Fibroblast of the aortic adventitia (primary cell): ENCODE measurements at regions not wholly inside any gene's neighbourhood (a gene's known extent, or its start where the extent isn't known, plus 50 kb on each side); places are given as distances from the start of the nearest gene placed in this dataset.

Experiments
- DNase-seq: peaks from one replicate; pipeline ENCODE4 v3.0.0-alpha.2; 2010; ENCODE audit warnings: low read depth
- H3K4me3 ChIP-seq: 2 replicates; pipeline ENCODE4 v1.5.1; 2011; ENCODE audit warnings: low read depth, mild to moderate bottlenecking, control low read depth, low read length, moderate library complexity
- CTCF ChIP-seq: IDR thresholded peaks from 2 replicates; pipeline ENCODE4 v1.5.1; 2011; ENCODE audit warnings: mild to moderate bottlenecking, low read length, control low read depth, inconsistent platforms; ENCODE audit not compliant: insufficient read depth

DNA sequence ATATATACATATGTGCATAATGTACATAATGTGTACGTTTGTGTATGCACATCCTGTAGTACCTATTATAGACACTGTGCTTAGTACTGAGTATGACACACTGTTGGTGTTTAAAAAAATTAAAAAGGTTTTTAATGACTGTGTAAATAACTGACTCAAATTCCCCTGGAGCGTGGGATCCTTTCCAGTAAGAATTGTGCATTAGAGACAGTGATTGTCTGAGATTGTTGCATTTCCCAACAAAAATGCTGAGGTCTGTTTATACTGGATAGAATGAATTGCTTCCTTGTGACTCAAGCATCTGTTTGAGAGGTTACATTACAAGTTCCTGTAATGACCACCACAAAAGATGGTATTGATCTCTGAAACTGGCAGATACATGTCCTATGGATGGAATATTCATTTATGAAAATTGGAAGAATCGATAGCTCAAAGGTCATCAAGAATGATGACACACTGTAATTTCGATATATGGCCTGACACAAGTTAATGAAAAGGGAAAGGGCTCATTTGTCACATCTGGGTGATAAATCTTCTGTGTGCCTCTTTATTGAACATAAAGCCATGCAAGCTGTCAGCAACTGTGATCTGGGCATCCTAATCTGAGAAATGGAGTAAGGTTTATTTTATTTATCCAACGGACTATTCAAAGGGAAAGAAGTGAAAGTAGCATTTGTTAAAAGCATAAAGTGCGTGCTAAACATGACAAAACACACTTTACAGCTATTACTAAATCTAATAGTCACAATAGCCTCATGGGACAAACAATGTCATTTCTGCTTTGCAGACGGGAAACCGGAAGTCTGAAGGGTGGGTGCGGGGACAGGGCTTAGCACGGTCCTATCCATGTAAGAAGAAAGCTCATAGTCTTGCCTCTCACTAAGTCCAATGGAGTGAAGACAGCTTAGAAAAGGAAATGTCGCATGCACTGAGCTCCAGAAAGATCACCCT is 228.8 kb downstream of the CDH11 start:
- peak; percentile 64 for DNase-seq
- H3K4me3 ChIP-seq, result no peak overlapping the region
- TF ChIP-seq CTCF, result no peak

DNA sequence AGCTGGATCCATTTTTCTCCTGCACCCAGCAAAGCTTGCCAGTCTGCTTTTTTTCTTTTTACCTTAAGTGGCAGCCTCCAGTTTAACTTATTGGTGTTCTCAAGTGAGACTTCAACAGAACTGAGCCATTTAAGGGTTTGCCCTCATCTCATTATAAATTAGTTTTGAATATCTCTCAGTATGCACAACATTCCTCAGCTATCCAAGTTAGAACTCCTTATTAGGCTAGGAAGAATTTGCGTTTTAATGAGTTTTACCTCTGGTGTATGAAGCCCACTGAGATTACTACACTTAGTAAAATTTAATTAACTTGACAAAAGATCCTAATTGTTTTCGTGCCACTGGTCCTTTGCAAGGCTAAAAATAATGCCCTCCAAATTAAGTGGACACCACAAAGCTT is 232.4 kb downstream of the CDH11 start:
- no peak overlapping the region for H3K4me3 ChIP-seq
- no peak for DNase-seq
- TF ChIP-seq CTCF, result no peak

DNA sequence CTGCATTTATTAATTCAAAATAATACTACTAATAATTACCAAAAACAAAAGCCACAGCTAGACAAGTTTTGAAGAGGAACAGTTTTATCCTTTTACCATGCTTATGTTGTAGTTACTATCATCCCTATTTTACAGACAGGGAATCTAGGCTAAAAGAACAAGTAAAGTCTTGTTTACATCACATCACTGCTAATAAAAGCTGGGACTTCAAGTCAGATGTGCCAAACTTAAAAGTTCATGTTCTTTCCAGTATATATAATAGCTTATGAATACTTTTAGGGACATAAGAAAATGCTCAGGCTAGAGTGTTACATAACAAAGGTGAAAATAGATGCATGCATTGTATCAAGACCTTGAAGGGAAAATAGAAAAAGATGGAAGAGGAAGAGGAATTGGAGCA is 234.2 kb downstream of the CDH11 start:
- DNase-seq, result no peak
- no peak for TF ChIP-seq CTCF
- H3K4me3 ChIP-seq, result no peak overlapping the region

GRCh38 chr16:64882078-64882784 is 239.6 kb downstream of the CDH11 start:
- TF ChIP-seq CTCF, result no peak
- DNase-seq, result no peak
- no peak overlapping the region for H3K4me3 ChIP-seq

- DNase-seq, result no peak
- TF ChIP-seq CTCF, result no peak
- H3K4me3 ChIP-seq, result no peak overlapping the region
Observed at GRCh38 chr16:64880994-64881393, 240.9 kb downstream of the CDH11 start.

DNA sequence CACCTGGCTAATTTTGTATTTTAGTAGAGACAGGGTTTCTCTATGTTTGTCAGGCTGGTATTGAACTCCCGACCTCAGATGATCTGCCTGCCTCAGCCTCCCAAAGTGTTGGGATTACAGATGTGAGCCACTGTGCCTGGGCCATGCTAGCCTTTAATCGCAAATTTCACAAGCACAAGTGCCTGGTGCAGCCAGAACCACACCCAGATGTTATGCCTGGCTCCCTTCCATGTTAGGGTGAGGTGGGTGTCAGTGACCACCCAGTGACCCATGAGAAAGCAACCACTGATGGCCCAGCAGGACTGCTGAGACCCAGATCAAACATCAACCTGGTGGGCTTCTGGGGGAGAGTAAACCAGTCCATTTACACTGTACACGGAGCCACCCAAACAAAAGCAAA is 241.9 kb downstream of the CDH11 start:
- no peak overlapping the region for H3K4me3 ChIP-seq
- no peak for DNase-seq
- no peak for TF ChIP-seq CTCF
